Stomach smooth muscle (tissue), 2 donors: ENCODE measurements at regions not wholly inside any gene's neighbourhood (a gene's known extent, or its start where the extent isn't known, plus 50 kb on each side); places are given as distances from the start of the nearest gene placed in this dataset.
A peak's percentile ranks its signal among the peaks of the same experiment; 100 is the strongest.

ENCODE experiments used
- H3K27ac ChIP-seq: one replicate; pipeline ENCODE4 v1.7.0; 2013; ENCODE audit warnings: mild to moderate bottlenecking, low read length, inconsistent platforms
- H3K27me3 ChIP-seq, 2 donors: one replicate each; pipeline ENCODE4 v1.7.0; 2013; ENCODE audit warnings: low read length in 2 of 2; ENCODE audit not compliant: insufficient read depth in 2 of 2, control insufficient read depth in 1 of 2
- H3K36me3 ChIP-seq, 2 donors: one replicate each; pipeline ENCODE4 v1.7.0; 2013; ENCODE audit warnings: low read length in 2 of 2; ENCODE audit not compliant: control insufficient read depth in 2 of 2, insufficient read depth in 2 of 2
- H3K4me1 ChIP-seq: one replicate; pipeline ENCODE4 v1.7.0; 2013; ENCODE audit warnings: low read length; ENCODE audit not compliant: control insufficient read depth, insufficient read depth
- H3K4me3 ChIP-seq, 2 donors: one replicate each; pipeline ENCODE4 v1.7.0; 2013; ENCODE audit warnings: low read length in 2 of 2
- H3K9ac ChIP-seq, 2 donors: one replicate each; pipeline ENCODE4 v1.7.0; 2013; ENCODE audit warnings: low read length in 2 of 2, mild to moderate bottlenecking in 1 of 2
- H3K9me3 ChIP-seq, 2 donors: one replicate each; pipeline ENCODE4 v1.7.0; 2013; ENCODE audit warnings: low read length in 2 of 2; ENCODE audit not compliant: control insufficient read depth in 2 of 2
- donor health status: healthy.
- donor health status: Pancreatic carcinoma.

DNA sequence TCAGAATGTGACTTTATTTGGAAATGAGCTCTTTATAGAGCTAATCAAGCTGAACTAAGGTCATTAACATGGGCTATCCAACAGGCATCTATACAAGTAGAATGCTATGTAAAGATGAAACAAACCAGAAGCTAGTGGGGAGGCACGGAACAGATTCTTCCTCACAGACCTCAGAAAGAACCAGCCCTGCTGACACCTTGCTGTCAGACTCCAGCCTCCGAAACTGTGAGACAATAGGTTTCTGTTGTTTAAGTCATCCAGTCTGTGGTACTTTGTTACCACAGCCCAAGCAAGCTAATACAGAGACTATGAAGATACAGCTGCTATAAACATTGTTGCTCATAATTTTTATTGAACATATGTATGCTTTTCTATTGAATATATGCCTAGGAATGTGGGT, 406.3 kb upstream of the CHRM3 start:
- H3K4me1 ChIP-seq, result no peaks in the 10 kb centered on the region
- no peak overlapping the region for H3K27ac ChIP-seq
- no peaks in the 10 kb centered on the region for H3K36me3 ChIP-seq
- H3K4me3 ChIP-seq, result no peak overlapping the region
- no peaks in the 10 kb centered on the region for H3K9me3 ChIP-seq
- H3K27me3 ChIP-seq, result no peaks in the 10 kb centered on the region
- H3K9ac ChIP-seq, result no peak overlapping the region

GRCh38 chr1:238964631-238965030, 421.7 kb upstream of the CHRM3 start:
- Histone ChIP-seq H3K4me3 (no peak overlapping the region), H3K36me3 (no peaks in the 10 kb centered on the region)

DNA sequence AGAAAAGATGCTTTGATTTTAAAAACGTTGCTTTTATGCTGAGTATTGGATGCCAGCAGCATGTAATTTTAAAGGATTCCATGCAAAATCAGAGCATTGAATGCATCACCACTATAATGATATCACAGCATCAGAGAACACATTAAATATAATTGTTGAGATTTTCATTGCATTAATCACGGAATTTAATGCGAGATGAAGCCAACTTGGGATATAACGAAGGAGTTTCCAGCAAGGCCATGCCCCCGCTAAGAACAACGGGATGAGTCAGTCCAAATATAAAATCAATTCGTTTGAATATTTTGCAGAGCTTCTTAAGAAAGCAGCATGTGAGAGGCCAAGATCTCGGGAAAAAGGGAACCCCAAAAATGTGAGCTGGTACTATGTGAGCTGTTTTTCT, 423.4 kb upstream of the CHRM3 start:
- no peaks in the 10 kb centered on the region for H3K27me3 ChIP-seq
- no peak overlapping the region for H3K9ac ChIP-seq
- H3K27ac ChIP-seq, result no peak overlapping the region
- no peaks in the 10 kb centered on the region for H3K36me3 ChIP-seq
- no peaks in the 10 kb centered on the region for H3K4me1 ChIP-seq
- no peaks in the 10 kb centered on the region for H3K9me3 ChIP-seq
- no peak overlapping the region for H3K4me3 ChIP-seq

More at GRCh38 chr1:238964631-238965030, 421.7 kb upstream of the CHRM3 start:
- Histone ChIP-seq H3K9ac (no peak overlapping the region), H3K27me3 (no peaks in the 10 kb centered on the region), H3K9me3 (no peaks in the 10 kb centered on the region), H3K4me1 (no peaks in the 10 kb centered on the region), H3K27ac (no peak overlapping the region)

DNA sequence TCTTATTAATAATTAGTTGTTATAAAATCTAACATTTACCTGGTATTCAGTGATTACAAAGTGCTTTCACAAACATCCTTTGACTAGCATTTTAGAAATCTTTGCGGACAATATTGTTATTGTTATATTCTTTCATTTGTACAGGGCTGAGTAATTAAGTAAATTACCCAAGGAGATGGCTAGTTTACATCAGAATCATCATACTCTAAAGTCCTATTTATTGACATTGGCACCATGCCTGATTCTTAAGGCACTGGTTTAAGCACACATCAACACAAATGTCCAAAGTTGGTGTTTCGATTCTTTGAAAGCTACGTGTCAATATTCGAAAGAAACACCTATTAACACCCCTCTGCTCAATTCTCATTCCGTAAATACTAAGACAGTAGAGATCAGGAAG, 424.6 kb upstream of the CHRM3 start:
- Histone ChIP-seq H3K27ac (no peak overlapping the region), H3K4me3 (no peak overlapping the region), H3K9ac (no peak overlapping the region), H3K9me3 (no peaks in the 10 kb centered on the region), H3K36me3 (no peaks in the 10 kb centered on the region), H3K27me3 (no peaks in the 10 kb centered on the region), H3K4me1 (no peaks in the 10 kb centered on the region)

DNA sequence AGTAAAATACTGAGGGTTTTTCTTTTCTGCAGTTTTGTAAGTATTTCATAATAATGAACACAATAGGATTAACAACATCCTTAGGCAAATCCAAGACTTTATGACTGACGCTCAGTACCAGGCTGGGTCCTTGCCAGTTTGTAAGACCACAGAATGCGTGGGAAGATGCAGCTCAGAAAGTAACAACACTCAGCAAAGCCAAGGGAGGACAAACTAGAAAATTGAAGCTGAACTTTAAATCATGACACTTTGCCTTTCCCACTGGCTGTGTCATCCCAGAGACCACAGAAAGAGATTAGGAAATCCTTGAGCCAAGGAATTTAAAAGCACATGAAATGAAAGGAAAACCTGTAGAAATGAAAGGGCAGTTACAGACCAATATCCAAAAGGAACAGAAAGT, 426.3 kb upstream of the CHRM3 start:
- no peak overlapping the region for H3K4me3 ChIP-seq
- H3K36me3 ChIP-seq, result no peaks in the 10 kb centered on the region
- no peak overlapping the region for H3K9ac ChIP-seq
- no peaks in the 10 kb centered on the region for H3K4me1 ChIP-seq
- H3K27ac ChIP-seq, result no peak overlapping the region
- no peaks in the 10 kb centered on the region for H3K9me3 ChIP-seq
- no peaks in the 10 kb centered on the region for H3K27me3 ChIP-seq

DNA sequence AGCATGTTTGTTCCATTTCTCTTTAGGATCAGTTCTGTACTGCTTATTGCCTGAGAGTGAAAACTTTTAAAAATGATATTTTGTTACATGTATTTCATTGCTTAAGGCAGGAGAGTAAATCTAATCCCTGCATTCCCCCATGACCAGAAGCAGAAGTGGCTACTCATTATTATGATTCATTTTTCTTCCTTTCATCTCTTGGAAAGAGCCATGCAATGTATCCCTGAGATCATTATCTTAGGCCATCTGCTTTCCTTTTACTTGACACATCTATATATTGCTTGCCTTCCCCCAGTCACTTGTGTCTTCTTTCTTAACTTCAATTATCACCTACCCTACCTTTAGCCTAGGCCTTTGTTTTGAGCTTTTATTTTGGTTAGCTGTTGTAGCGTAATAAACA, 430.4 kb upstream of the CHRM3 start:
- H3K27me3 ChIP-seq, result no peaks in the 10 kb centered on the region
- H3K9ac ChIP-seq, result no peak overlapping the region
- no peaks in the 10 kb centered on the region for H3K4me1 ChIP-seq
- H3K4me3 ChIP-seq, result no peak overlapping the region
- H3K36me3 ChIP-seq, result no peaks in the 10 kb centered on the region
- H3K9me3 ChIP-seq, result no peaks in the 10 kb centered on the region
- no peak overlapping the region for H3K27ac ChIP-seq

DNA sequence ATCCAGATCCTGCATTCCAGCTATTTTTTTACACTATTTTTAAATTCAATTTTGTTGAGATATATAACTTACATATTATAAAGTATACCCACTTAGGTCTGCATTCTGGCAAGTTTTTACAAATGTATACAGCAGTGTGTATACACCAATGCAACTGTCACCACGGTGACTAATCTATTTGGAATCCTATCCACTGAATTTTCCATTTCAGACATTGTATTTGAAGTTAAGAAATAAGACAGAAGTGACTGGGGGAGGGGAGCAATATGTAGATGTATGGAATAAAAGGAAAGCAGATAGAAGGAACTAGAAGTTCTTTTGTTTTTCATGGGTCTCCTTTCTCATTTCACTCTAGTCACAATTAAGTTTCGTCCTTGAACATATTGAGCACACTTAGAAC, 431.5 kb upstream of the CHRM3 start:
- no peaks in the 10 kb centered on the region for H3K36me3 ChIP-seq
- H3K4me1 ChIP-seq, result no peaks in the 10 kb centered on the region
- no peak overlapping the region for H3K27ac ChIP-seq
- no peaks in the 10 kb centered on the region for H3K9me3 ChIP-seq
- H3K9ac ChIP-seq, result no peak overlapping the region
- no peaks in the 10 kb centered on the region for H3K27me3 ChIP-seq
- H3K4me3 ChIP-seq, result no peak overlapping the region

GRCh38 chr1:238953448-238954010, 432.8 kb upstream of the CHRM3 start:
- Histone ChIP-seq H3K27me3 (no peaks in the 10 kb centered on the region), H3K4me3 (no peak overlapping the region), H3K9me3 (no peaks in the 10 kb centered on the region), H3K36me3 (no peaks in the 10 kb centered on the region), H3K27ac (no peak overlapping the region), H3K4me1 (no peaks in the 10 kb centered on the region), H3K9ac (no peak overlapping the region)

- Histone ChIP-seq H3K27ac (no peak overlapping the region), H3K9ac (no peak overlapping the region)
Measured at GRCh38 chr1:238951809-238952208, 434.6 kb upstream of the CHRM3 start.

DNA sequence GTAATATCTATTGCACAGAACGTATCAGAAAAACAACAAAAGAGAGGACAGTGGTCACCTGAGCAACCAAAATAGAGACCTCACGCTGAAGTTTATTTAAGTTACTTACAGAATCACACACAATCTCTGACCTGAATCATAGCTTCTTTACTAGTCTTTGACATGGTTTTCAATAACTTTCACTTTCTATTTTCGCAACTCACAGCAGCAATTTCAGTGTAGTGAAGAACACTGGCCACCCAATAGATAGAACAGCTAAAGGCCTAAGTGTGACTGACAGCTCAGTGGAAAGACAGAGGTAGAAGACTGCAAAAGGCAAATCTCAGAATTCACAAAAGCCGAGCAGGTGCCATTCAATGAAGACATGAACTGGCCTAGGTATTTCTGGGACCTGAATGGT, 435.6 kb upstream of the CHRM3 start:
- H3K9ac ChIP-seq, result no peak overlapping the region
- H3K36me3 ChIP-seq, result no peaks in the 10 kb centered on the region
- no peak overlapping the region for H3K27ac ChIP-seq
- no peaks in the 10 kb centered on the region for H3K9me3 ChIP-seq
- H3K4me1 ChIP-seq, result no peaks in the 10 kb centered on the region
- no peaks in the 10 kb centered on the region for H3K27me3 ChIP-seq
- H3K4me3 ChIP-seq, result peak overlapping the region; percentile 31 to 54

More at GRCh38 chr1:238951809-238952208, 434.6 kb upstream of the CHRM3 start:
- Histone ChIP-seq H3K4me1 (no peaks in the 10 kb centered on the region), H3K4me3 (no peak overlapping the region), H3K27me3 (no peaks in the 10 kb centered on the region), H3K9me3 (no peaks in the 10 kb centered on the region), H3K36me3 (no peaks in the 10 kb centered on the region)

DNA sequence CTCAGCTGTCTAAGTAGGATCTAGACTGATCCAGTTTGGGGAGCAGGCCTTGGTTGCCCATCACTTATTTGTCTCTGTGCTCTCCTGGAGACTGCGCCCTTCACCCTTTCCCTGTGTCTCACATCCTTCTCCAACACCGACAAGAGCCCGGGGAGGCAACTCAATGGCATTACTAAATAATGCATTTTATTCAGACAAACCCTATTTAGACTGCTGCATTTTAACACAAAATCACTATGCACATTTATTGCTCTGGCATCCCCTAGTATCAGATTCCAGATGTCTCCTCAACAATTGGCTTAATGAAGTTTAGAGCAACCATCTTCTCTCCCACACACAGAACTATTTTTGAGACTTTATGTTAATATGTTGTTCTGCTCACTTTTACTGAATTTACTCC, 436.4 kb upstream of the CHRM3 start:
- H3K27me3 ChIP-seq, result no peaks in the 10 kb centered on the region
- no peaks in the 10 kb centered on the region for H3K4me1 ChIP-seq
- no peak overlapping the region for H3K9ac ChIP-seq

More for the DNA sequence above, 436.4 kb upstream of the CHRM3 start:
- Histone ChIP-seq H3K9me3 (no peaks in the 10 kb centered on the region), H3K4me3 (no peak overlapping the region), H3K27ac (no peak overlapping the region), H3K36me3 (no peaks in the 10 kb centered on the region)
